GM10248 (cell line): ENCODE measurements at regions not wholly inside any gene's neighbourhood (a gene's known extent, or its start where the extent isn't known, plus 50 kb on each side); places are given as distances from the start of the nearest gene placed in this dataset.

Experiments
- CTCF ChIA-PET: fragments of 300-600 bp; sonication (Branson Sonifier 250); formaldehyde crosslinking; extraction: SDS; loops from one replicate; lab custom pipeline; 2021; ENCODE audit warnings: antibody characterized with exemption; lab: Yijun Ruan, JAX
- POLR2A ChIA-PET: fragments of 350-650 bp; sonication (Branson Sonifier 250); formaldehyde crosslinking; extraction: SDS; loops from one replicate; lab custom pipeline; 2020; ENCODE audit warnings: antibody characterized with exemption; lab: Yijun Ruan, JAX
- DNase-seq: peaks from one replicate; pipeline ENCODE4 v3.0.0; 2012; ENCODE audit errors: extremely low spot score
- TF ChIP-seq, protein P1 (sequence below): IDR thresholded peaks from 2 replicates; pipeline ENCODE4 v1.5.1; 2012; ENCODE audit warnings: mild to moderate bottlenecking, low read depth; ENCODE audit errors: extremely low read depth, missing control alignments, control extremely low read depth

GRCh38 chr10:43751646-43752045 lies 103.0 kb upstream of the ZNF32 start:
- ChIA-PET CTCF (no interaction called here), POLR2A (no interaction called here)
- TF ChIP-seq, protein P1, sequence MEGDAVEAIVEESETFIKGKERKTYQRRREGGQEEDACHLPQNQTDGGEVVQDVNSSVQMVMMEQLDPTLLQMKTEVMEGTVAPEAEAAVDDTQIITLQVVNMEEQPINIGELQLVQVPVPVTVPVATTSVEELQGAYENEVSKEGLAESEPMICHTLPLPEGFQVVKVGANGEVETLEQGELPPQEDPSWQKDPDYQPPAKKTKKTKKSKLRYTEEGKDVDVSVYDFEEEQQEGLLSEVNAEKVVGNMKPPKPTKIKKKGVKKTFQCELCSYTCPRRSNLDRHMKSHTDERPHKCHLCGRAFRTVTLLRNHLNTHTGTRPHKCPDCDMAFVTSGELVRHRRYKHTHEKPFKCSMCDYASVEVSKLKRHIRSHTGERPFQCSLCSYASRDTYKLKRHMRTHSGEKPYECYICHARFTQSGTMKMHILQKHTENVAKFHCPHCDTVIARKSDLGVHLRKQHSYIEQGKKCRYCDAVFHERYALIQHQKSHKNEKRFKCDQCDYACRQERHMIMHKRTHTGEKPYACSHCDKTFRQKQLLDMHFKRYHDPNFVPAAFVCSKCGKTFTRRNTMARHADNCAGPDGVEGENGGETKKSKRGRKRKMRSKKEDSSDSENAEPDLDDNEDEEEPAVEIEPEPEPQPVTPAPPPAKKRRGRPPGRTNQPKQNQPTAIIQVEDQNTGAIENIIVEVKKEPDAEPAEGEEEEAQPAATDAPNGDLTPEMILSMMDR: no peak
- no peak for DNase-seq

DNA sequence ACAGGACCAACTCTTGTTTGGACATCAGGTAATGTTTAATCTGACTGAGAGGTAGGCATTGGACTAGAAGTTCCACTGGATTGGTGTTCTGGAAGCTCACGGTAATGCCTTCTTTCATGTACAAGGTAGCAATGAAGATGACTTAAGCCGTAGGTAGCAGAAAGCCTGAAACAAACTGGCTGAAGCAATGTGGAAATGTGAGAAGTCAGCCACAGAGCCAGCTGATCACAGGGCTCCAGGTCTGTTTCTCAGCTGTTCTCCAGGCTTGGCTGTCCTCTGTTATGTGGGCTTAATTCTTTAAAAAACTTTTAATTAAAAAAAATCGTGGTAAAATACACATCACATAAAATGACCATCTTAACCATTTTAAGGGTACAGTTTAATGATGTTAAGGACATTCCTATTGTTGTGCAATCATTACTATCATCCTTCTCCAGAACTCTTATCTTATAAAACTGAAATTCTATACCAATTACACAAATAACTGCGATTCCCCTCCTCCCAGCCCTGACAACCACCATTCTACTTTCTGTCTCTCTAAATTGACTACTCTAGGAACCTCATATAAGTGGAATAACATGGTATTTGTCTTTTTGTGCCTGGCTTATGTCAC lies 101.4 kb upstream of the ZNF32 start:
- ChIA-PET POLR2A (no interaction called here), CTCF (no interaction called here)
- no peak for DNase-seq
- TF ChIP-seq, protein P1: no peak

- no peak for DNase-seq
- POLR2A ChIA-PET: no interaction called here
- CTCF ChIA-PET: no interaction called here
- TF ChIP-seq, protein P1: no peak
These were observed 100.5 kb upstream of the ZNF32 start for GRCh38 chr10:43749145-43749576.

DNA sequence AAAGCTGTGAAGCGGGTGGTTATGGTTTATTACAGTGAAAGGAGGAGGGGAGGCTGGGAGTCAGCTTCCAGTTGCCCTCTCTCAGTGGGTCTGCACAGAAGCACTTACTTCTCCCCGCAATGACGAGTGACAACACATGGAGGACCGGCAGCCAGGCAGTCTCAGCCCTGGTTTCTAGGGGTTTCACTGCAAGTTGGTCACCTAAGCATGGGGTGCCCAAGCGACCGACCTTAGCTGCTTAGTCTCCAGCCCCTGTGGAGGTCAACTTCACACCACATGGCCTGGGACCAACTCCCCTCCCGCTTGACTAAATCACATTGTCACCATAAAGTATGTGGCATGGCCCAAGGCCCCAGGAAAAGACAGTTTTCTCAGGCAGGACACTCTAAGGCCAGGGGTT lies 99.9 kb upstream of the ZNF32 start:
- DNase-seq: no peak
- TF ChIP-seq, protein P1: no peak
- ChIA-PET POLR2A (no interaction called here), CTCF (no interaction called here)

DNA sequence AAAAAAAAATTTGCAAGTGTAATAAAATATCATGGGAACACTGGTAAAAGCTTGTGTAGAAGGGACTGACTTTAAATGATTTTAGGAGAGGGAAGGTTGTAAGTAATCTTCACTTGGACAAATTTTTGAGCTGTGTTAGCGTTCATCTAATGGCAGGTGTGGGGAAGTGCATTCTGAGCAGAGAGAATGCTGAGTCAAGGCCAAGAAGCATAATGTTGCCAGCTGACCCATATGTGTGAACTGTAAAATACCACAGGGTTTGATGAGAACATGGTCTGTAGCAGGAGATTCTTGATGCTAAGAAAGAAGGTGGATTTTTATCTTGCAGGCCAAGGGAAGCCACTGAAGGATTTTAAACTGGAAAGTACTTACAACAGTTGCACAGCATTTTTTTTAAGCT lies 98.2 kb upstream of the ZNF32 start:
- TF ChIP-seq, protein P1: no peak
- POLR2A ChIA-PET: interaction anchor here (0.7 kb wide), 1 partner anchor 651 kb away, joined by 3 read pairs; no protein-coding TSS in a partner anchor

DNA sequence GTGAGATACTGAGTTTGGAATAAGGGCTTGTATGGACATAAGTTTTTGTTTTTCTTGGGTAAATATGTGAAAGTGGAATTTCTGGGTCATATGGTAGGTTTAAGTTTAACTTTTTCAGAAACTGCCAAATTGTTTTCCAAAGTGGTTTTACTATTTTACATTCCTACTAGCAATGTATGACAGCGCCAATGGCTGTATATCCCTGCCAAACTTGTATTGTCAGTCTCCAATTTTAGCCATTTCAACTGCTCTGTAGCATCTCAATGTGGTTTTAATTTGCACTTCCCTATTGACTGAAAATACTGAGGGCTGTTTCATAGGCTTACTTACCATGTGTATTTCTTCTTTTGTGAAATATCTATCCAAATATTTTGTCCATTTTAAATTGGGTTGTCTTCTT lies 90.5 kb upstream of the ZNF32 start:
- ChIA-PET POLR2A (no interaction called here), CTCF (no interaction called here)
- DNase-seq: no peak
- TF ChIP-seq, protein P1: no peak

More for the DNA sequence above, 98.2 kb upstream of the ZNF32 start:
- DNase-seq: no peak
- CTCF ChIA-PET: no interaction called here

GRCh38 chr10:43737003-43737402 lies 88.3 kb upstream of the ZNF32 start:
- ChIA-PET CTCF (interaction anchor here (1.5 kb wide), 1 partner anchor 11 kb away, joined by 4 read pairs; no protein-coding TSS in a partner anchor), POLR2A (no interaction called here)
- DNase-seq: no peak
- TF ChIP-seq, protein P1: no peak
